ENCODE measurements at regions not wholly inside any gene's neighbourhood (a gene's known extent, or its start where the extent isn't known, plus 50 kb on each side); places are given as distances from the start of the nearest gene placed in this dataset.

- no peaks in the 10 kb centered on the region for H3K36me3 ChIP-seq
- H3K9me3 ChIP-seq = no peaks in the 10 kb centered on the region
- no peak for TF ChIP-seq POLR2A (IDR thresholded peaks at IDR 0.05)
- TF ChIP-seq, protein P1, sequence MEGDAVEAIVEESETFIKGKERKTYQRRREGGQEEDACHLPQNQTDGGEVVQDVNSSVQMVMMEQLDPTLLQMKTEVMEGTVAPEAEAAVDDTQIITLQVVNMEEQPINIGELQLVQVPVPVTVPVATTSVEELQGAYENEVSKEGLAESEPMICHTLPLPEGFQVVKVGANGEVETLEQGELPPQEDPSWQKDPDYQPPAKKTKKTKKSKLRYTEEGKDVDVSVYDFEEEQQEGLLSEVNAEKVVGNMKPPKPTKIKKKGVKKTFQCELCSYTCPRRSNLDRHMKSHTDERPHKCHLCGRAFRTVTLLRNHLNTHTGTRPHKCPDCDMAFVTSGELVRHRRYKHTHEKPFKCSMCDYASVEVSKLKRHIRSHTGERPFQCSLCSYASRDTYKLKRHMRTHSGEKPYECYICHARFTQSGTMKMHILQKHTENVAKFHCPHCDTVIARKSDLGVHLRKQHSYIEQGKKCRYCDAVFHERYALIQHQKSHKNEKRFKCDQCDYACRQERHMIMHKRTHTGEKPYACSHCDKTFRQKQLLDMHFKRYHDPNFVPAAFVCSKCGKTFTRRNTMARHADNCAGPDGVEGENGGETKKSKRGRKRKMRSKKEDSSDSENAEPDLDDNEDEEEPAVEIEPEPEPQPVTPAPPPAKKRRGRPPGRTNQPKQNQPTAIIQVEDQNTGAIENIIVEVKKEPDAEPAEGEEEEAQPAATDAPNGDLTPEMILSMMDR (IDR thresholded peaks at IDR 0.05) = no peak
- H3K27ac ChIP-seq = no peak overlapping the region
- no peaks in the 10 kb centered on the region for H3K4me1 ChIP-seq
- no peaks in the 10 kb centered on the region for H3K27me3 ChIP-seq
- no peak for DNase-seq
- H3K4me3 ChIP-seq = no peak overlapping the region
These were observed 295.0 kb upstream of the LRRC7 start for GRCh38 chr1:69272684-69273083.

- no peak for DNase-seq
- Histone ChIP-seq H3K27ac (no peak overlapping the region), H3K27me3 (no peaks in the 10 kb centered on the region), H3K4me3 (no peak overlapping the region), H3K36me3 (no peaks in the 10 kb centered on the region), H3K4me1 (no peaks in the 10 kb centered on the region), H3K9me3 (no peaks in the 10 kb centered on the region)
- TF ChIP-seq, protein P1 (IDR thresholded peaks at IDR 0.05) = no peak
- TF ChIP-seq POLR2A (IDR thresholded peaks at IDR 0.05) = no peak
These were observed 288.8 kb upstream of the LRRC7 start for GRCh38 chr1:69278923-69279322.

GRCh38 chr1:69283516-69283915 is 284.2 kb upstream of the LRRC7 start:
- no peaks in the 10 kb centered on the region for H3K36me3 ChIP-seq
- TF ChIP-seq POLR2A (IDR thresholded peaks at IDR 0.05) = no peak
- TF ChIP-seq, protein P1 (IDR thresholded peaks at IDR 0.05) = no peak
- no peaks in the 10 kb centered on the region for H3K9me3 ChIP-seq
- no peak overlapping the region for H3K27ac ChIP-seq
- H3K4me1 ChIP-seq = no peaks in the 10 kb centered on the region
- no peak overlapping the region for H3K4me3 ChIP-seq
- H3K27me3 ChIP-seq = no peaks in the 10 kb centered on the region
- DNase-seq = no peak

DNA sequence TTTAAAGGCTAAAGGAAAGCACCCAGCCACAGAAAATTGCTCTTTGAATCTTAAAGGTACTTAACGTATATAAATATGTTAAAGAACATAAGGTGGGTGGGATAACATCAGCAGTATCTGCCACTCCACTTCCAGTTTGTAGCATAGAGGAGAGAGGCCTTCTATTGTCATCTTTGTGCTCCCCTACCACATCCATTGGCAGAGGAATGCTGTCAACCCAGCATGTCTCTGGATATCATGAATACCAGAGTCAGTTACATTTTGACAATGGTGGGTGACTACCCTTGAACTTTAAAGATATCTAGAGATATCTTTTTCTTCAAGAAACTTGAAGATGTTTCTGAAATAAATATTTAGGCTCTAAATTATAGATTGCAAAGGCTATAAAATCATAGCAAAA is 283.2 kb upstream of the LRRC7 start:
- Histone ChIP-seq H3K27me3 (no peaks in the 10 kb centered on the region), H3K4me1 (no peaks in the 10 kb centered on the region), H3K9me3 (no peaks in the 10 kb centered on the region), H3K4me3 (no peak overlapping the region), H3K36me3 (no peaks in the 10 kb centered on the region), H3K27ac (no peak overlapping the region)
- no peak for DNase-seq
- no peak for TF ChIP-seq POLR2A (IDR thresholded peaks at IDR 0.05)
- TF ChIP-seq, protein P1 (IDR thresholded peaks at IDR 0.05) = no peak

DNA sequence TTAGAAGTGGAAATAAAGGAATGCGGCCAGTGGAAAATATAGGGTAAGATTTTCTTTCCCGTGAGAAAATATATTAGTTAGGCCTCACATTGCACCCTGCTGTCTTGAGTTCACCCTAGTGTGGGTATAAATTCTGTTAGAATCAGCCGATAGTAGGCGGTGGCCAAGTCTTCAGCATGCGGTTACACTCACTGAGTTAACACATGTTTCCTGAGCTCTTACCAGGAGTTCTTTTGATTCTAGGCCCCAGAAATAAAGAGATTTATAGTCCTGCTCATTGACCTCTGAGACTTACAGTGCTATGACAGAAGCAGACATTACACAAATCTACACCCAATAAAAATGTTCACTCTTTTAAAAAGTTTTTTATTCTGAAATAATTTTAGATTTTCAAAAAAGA is 279.3 kb upstream of the LRRC7 start:
- no peaks in the 10 kb centered on the region for H3K4me1 ChIP-seq
- no peak for DNase-seq
- H3K27ac ChIP-seq = no peak overlapping the region
- TF ChIP-seq, protein P1 (IDR thresholded peaks at IDR 0.05) = no peak
- no peak for TF ChIP-seq POLR2A (IDR thresholded peaks at IDR 0.05)
- H3K36me3 ChIP-seq = no peaks in the 10 kb centered on the region
- no peaks in the 10 kb centered on the region for H3K9me3 ChIP-seq
- no peak overlapping the region for H3K4me3 ChIP-seq
- no peaks in the 10 kb centered on the region for H3K27me3 ChIP-seq

GRCh38 chr1:69290291-69290690 is 277.4 kb upstream of the LRRC7 start:
- H3K4me1 ChIP-seq = no peaks in the 10 kb centered on the region
- TF ChIP-seq, protein P1 (IDR thresholded peaks at IDR 0.05) = no peak
- no peak for TF ChIP-seq POLR2A (IDR thresholded peaks at IDR 0.05)
- no peaks in the 10 kb centered on the region for H3K9me3 ChIP-seq
- no peaks in the 10 kb centered on the region for H3K27me3 ChIP-seq
- no peaks in the 10 kb centered on the region for H3K36me3 ChIP-seq
- no peak overlapping the region for H3K4me3 ChIP-seq
- no peak for DNase-seq
- H3K27ac ChIP-seq = no peak overlapping the region
